GM12874 (cell line): ENCODE measurements at regions not wholly inside any gene's neighbourhood (a gene's known extent, or its start where the extent isn't known, plus 50 kb on each side); places are given as distances from the start of the nearest gene placed in this dataset.

Experiments used
- CTCF ChIP-seq: IDR thresholded peaks from 2 replicates; pipeline ENCODE4 v1.5.1; 2011; ENCODE audit warnings: low read depth, mild to moderate bottlenecking, control low read depth, low read length, moderate library complexity; ENCODE audit not compliant: insufficient read depth

- TF ChIP-seq CTCF, result no peak
These were observed 211.6 kb upstream of the MPDZ start for GRCh38 chr9:13491138-13491492.

- TF ChIP-seq CTCF, result no peak
These were observed 208.4 kb upstream of the MPDZ start for GRCh38 chr9:13487936-13488335.

- no peak for TF ChIP-seq CTCF
These were observed 208.0 kb upstream of the MPDZ start for GRCh38 chr9:13487498-13487897.

GRCh38 chr9:13487071-13487470, 207.6 kb upstream of the MPDZ start:
- no peak for TF ChIP-seq CTCF

- TF ChIP-seq CTCF, result no peak
These were observed 205.6 kb upstream of the MPDZ start for GRCh38 chr9:13485068-13485596.

- TF ChIP-seq CTCF, result no peak
These were observed 204.7 kb upstream of the MPDZ start for GRCh38 chr9:13484186-13484585.

GRCh38 chr9:13481274-13481673, 201.8 kb upstream of the MPDZ start:
- TF ChIP-seq CTCF, result no peak

- TF ChIP-seq CTCF, result no peak
These were observed 201.2 kb upstream of the MPDZ start for GRCh38 chr9:13480693-13481092.
